Endothelial cell of umbilical vein (primary cell): ENCODE measurements at regions not wholly inside any gene's neighbourhood (a gene's known extent, or its start where the extent isn't known, plus 50 kb on each side); places are given as distances from the start of the nearest gene placed in this dataset.

Source experiments
- BruUV-seq: library from RNA; stranded (reverse); fragments of 400-500 nt; replicated peaks from 2 replicates; lab custom pipeline; 2021; lab: Mats Ljungman, UMichigan
- CTCF ChIA-PET: fragments of 300-600, 350-600 bp; sonication (Branson Sonifier 250); formaldehyde crosslinking; loops from one replicate; lab custom pipeline; 2021; ENCODE audit warnings: antibody characterized with exemption, inconsistent platforms; lab: Charles Lee
- POLR2A ChIA-PET: fragments of 300-600, 350-600 bp; sonication (Branson Sonifier 250); formaldehyde crosslinking; loops from one replicate; lab custom pipeline; 2021; ENCODE audit warnings: antibody characterized with exemption, inconsistent platforms; lab: Charles Lee
- DNase-seq: peaks from one replicate; pipeline ENCODE4 v3.0.0-alpha.2; 2011; ENCODE audit warnings: low read depth, low spot score
- FAIRE-seq: peaks from 2 replicates; lab custom pipeline; 2011; peaks lifted over from hg19 to GRCh38; lab: Jason Lieb, UNC
- H2AFZ ChIP-seq: 2 replicates; pipeline ENCODE4 v1.6.0; 2012; ENCODE audit warnings: low read depth, low read length, control low read depth, inconsistent platforms
- H3K27ac ChIP-seq: 2 replicates; pipeline ENCODE4 v1.5.1; 2011; ENCODE audit warnings: low read depth, mild to moderate bottlenecking, control low read depth, low read length, moderate library complexity; ENCODE audit not compliant: insufficient read depth
- H3K27me3 ChIP-seq, 2 experiments: 2 replicates each; pipeline versions ENCODE4 v1.6.0 to v1.6.1; 2011; ENCODE audit warnings: low read length in 2 of 2, mixed read lengths in 1 of 2; ENCODE audit not compliant: control insufficient read depth in 2 of 2, insufficient read depth in 2 of 2
- H3K36me3 ChIP-seq, 2 experiments: 2 replicates in 1 of 2; 3 replicates in 1 of 2; pipeline ENCODE4 v1.5.1; 2011; ENCODE audit warnings: low read length in 2 of 2, mild to moderate bottlenecking in 1 of 2, moderate library complexity in 1 of 2; ENCODE audit not compliant: control insufficient read depth in 2 of 2, insufficient read depth in 2 of 2; ENCODE audit errors: extremely low read depth in 1 of 2
- H3K4me1 ChIP-seq: 3 replicates; pipeline ENCODE4 v1.5.1; 2011; ENCODE audit warnings: mild to moderate bottlenecking, low read length; ENCODE audit not compliant: control insufficient read depth, insufficient read depth; ENCODE audit errors: extremely low read depth
- H3K4me2 ChIP-seq: 2 replicates; pipeline ENCODE4 v1.6.1; 2011; ENCODE audit warnings: low read length, control low read depth, mixed read lengths; ENCODE audit not compliant: insufficient read depth
- H3K4me3 ChIP-seq, 3 experiments: fragments of 200-600 bp in 1 of 3; sonication (generic), shearing (Covaris generic) in 1 of 3; replicated peaks in 1 of 3; 2 replicates each; pipeline ENCODE4 v1.5.1; 2011 to 2016; ENCODE audit warnings: control low read depth in 3 of 3, low read length in 3 of 3, mild to moderate bottlenecking in 2 of 3, inconsistent platforms in 1 of 3, low read depth in 1 of 3, moderate library complexity in 1 of 3; ENCODE audit not compliant: insufficient read depth in 1 of 3
- H3K79me2 ChIP-seq: 2 replicates; pipeline ENCODE4 v1.6.0; 2012; ENCODE audit warnings: low read length, inconsistent platforms; ENCODE audit not compliant: control insufficient read depth, insufficient read depth
- H3K9ac ChIP-seq: replicated peaks from 2 replicates; pipeline ENCODE3; 2011; ENCODE audit warnings: low read length, control low read depth; ENCODE audit not compliant: insufficient read depth; ENCODE audit errors: extremely low read depth
- H3K9me1 ChIP-seq: replicated peaks from 3 replicates; pipeline ENCODE4 v1.6.0; 2011; ENCODE audit warnings: mild to moderate bottlenecking, low read length; ENCODE audit not compliant: control insufficient read depth, insufficient read depth; ENCODE audit errors: extremely low read depth
- H3K9me3 ChIP-seq: replicated peaks from 2 replicates; pipeline ENCODE4 v1.5.1; 2012; ENCODE audit warnings: low read length, inconsistent platforms; ENCODE audit not compliant: control insufficient read depth, insufficient read depth
- H4K20me1 ChIP-seq: replicated peaks from 2 replicates; pipeline ENCODE3; 2011; ENCODE audit warnings: mild to moderate bottlenecking, low read length; ENCODE audit not compliant: control insufficient read depth, insufficient read depth; ENCODE audit errors: extremely low read depth
- CTCF ChIP-seq, 2 donors: IDR thresholded peaks; 1 replicate in 1 of 2; 2 replicates in 1 of 2; pipeline ENCODE4 v1.5.1; 2011; ENCODE audit warnings: low read length in 2 of 2, mild to moderate bottlenecking in 2 of 2, moderate library complexity in 2 of 2, control low read depth in 1 of 2, inconsistent platforms in 1 of 2, low read depth in 1 of 2; ENCODE audit not compliant: insufficient read depth in 1 of 2; ENCODE audit errors: extremely low read depth in 1 of 2
- EZH2 ChIP-seq: IDR thresholded peaks from 2 replicates; pipeline ENCODE4 v1.6.1; 2012; ENCODE audit warnings: borderline replicate concordance, low read depth, mild to moderate bottlenecking, moderate library complexity, low read length, inconsistent platforms; ENCODE audit not compliant: severe bottlenecking
- FOS ChIP-seq: IDR thresholded peaks from 2 replicates; pipeline ENCODE4 v1.6.1; 2011; ENCODE audit warnings: mild to moderate bottlenecking, low read length, moderate library complexity, borderline replicate concordance; ENCODE audit not compliant: insufficient read depth
- GATA2 ChIP-seq: IDR thresholded peaks from 2 replicates; pipeline ENCODE4 v1.7.0; 2011; ENCODE audit warnings: low read depth, mild to moderate bottlenecking, moderate library complexity, mixed read lengths, low read length; ENCODE audit not compliant: insufficient read length, insufficient read depth
- JUN ChIP-seq: IDR thresholded peaks from 2 replicates; pipeline ENCODE4 v1.6.1; 2011; ENCODE audit warnings: borderline replicate concordance, low read depth; ENCODE audit not compliant: insufficient read length, insufficient read depth
- MAX ChIP-seq: IDR thresholded peaks from 2 replicates; pipeline ENCODE4 v1.6.1; 2011; ENCODE audit not compliant: insufficient read depth, insufficient read length
- MYC ChIP-seq: IDR thresholded peaks from one replicate; pipeline ENCODE4 v1.6.1; 2011; ENCODE audit warnings: mild to moderate bottlenecking, low read depth, low read length
- POLR2A ChIP-seq: IDR thresholded peaks from 2 replicates; pipeline ENCODE4 v1.6.1; 2012; ENCODE audit warnings: low read depth, mild to moderate bottlenecking, control low read depth, low read length
- POLR2AphosphoS5 ChIP-seq: IDR thresholded peaks from 2 replicates; pipeline ENCODE4 v1.6.1; 2012; ENCODE audit warnings: low read depth, mild to moderate bottlenecking, control low read depth, low read length, moderate library complexity; ENCODE audit not compliant: insufficient read depth
- dilution Hi-C: fragments of 300-500 bp; cut with MboI; formaldehyde crosslinking; loops from one replicate; pipeline ENCODE4 v1.15.0; 2019; ENCODE audit warnings: low sequenced_read_pairs; ENCODE audit not compliant: extremely low pct_ligation_motif_present
- intact Hi-C: fragments of 100-400 bp; cut with micrococcal nuclease; formaldehyde crosslinking; loops from one replicate; pipeline ENCODE4 v1.10.0; 2022

DNA sequence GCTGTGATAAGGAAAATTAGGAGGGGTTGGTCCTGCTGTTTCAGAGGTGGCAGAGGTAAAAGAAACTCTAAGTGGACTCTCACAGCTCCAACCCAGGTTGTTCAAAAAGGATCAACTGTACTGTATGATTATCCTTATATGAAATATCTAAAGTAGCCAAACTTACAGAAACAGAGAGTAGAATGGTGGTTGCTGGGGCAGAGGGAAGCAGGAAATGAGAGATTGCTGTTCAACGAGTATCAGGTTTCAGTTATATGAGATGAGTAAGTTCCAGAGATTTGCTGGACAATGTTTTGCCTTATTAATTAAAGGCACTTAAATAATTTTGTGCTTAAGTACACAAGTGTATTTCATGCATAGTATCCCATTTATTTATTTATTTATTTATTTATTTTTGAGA lies 972.0 kb upstream of the LRRTM1 start:
- Histone ChIP-seq H3K9ac (no peak overlapping the region), H3K27me3 (no peaks in the 10 kb centered on the region), H4K20me1 (no peaks in the 10 kb centered on the region), H3K4me1 (no peaks in the 10 kb centered on the region), H3K36me3 (no peaks in the 10 kb centered on the region), H3K4me2 (no peak overlapping the region), H3K9me1 (no peaks in the 10 kb centered on the region), H3K9me3 (no peaks in the 10 kb centered on the region), H3K4me3 (no peak overlapping the region), H3K79me2 (no peaks in the 10 kb centered on the region), H3K27ac (no peak overlapping the region), H2AFZ (no peak overlapping the region)
- no peak for FAIRE-seq
- BruUV-seq, result no TSS peak
- dilution Hi-C loops (no loop called here), intact Hi-C loops (no loop called here)
- no peak for DNase-seq
- POLR2A ChIA-PET, result no interaction called here
- CTCF ChIA-PET, result no interaction called here
- no peak for TF ChIP-seq GATA2
- no peak for TF ChIP-seq POLR2A
- no peak for TF ChIP-seq FOS
- no peak for TF ChIP-seq POLR2AphosphoS5

DNA sequence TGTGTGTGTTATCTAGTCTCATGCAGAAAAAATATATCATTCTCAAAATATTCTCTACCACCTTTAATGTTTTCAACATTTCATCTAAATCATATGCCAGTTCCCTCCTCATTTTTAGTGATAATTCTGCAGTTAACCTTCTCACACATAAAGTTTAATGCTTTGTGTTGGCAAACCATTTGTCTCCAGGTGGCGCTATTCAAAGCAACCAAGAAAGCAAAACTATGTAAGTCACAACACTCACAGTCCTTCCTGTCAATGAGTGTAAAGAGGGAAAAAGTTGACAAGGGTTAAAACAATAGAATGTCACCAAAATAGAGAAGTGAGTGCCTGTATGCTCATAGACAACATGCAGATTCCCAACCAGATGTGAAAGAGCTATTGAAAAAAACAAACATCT lies 961.6 kb upstream of the LRRTM1 start:
- ChIA-PET POLR2A (no interaction called here), CTCF (no interaction called here)
- Histone ChIP-seq H3K4me2 (no peak overlapping the region), H3K9ac (no peak overlapping the region), H3K27me3 (no peaks in the 10 kb centered on the region), H2AFZ (no peak overlapping the region), H3K4me1 (no peaks in the 10 kb centered on the region), H3K9me1 (no peaks in the 10 kb centered on the region), H3K4me3 (no peak overlapping the region), H3K27ac (no peak overlapping the region), H4K20me1 (no peaks in the 10 kb centered on the region), H3K79me2 (no peaks in the 10 kb centered on the region), H3K9me3 (no peaks in the 10 kb centered on the region), H3K36me3 (no peaks in the 10 kb centered on the region)
- no TSS peak for BruUV-seq
- FAIRE-seq (no peak), DNase-seq (no peak)
- dilution Hi-C loops (no loop called here), intact Hi-C loops (no loop called here)
- TF ChIP-seq CTCF (IDR thresholded peaks at IDR 0.05; ENCODE audit: extremely low read depth in 1 of 2, insufficient read depth in 1 of 2, low read depth in 1 of 2, low read length in 2 of 2), result no peak
- no peak for TF ChIP-seq FOS
- TF ChIP-seq GATA2, result no peak
- no peak for TF ChIP-seq EZH2
- no peak for TF ChIP-seq MAX
- TF ChIP-seq POLR2A, result no peak
- TF ChIP-seq MYC, result no peak
- no peak for TF ChIP-seq JUN
- TF ChIP-seq POLR2AphosphoS5, result no peak
